HL-60 (cell line): ENCODE measurements at regions not wholly inside any gene's neighbourhood (a gene's known extent, or its start where the extent isn't known, plus 50 kb on each side); places are given as distances from the start of the nearest gene placed in this dataset.

Experiments used
- DNase-seq, 2 experiments: peaks; one replicate each; pipeline ENCODE4 v3.0.0-alpha.2; 2010 to 2020; ENCODE audit warnings: low read depth in 1 of 2, low spot score in 1 of 2
- H3K27ac ChIP-seq: fragments of 250-450 bp; sonication (Bioruptor Pico); replicated peaks from 2 replicates; pipeline ENCODE4 v1.5.1; 2020; ENCODE audit warnings: mild to moderate bottlenecking, moderate library complexity
- H3K27me3 ChIP-seq: fragments of 250-450 bp; sonication (Bioruptor Pico); 2 replicates; pipeline ENCODE4 v1.5.1; 2021; ENCODE audit warnings: mild to moderate bottlenecking, moderate library complexity; ENCODE audit not compliant: insufficient read depth, poor library complexity, severe bottlenecking
- H3K4me3 ChIP-seq: replicated peaks from 2 replicates; pipeline ENCODE4 v1.5.1; 2011; ENCODE audit warnings: mild to moderate bottlenecking, control low read depth, low read length; ENCODE audit not compliant: insufficient read depth
- GABPA ChIP-seq: IDR thresholded peaks from 2 replicates; pipeline ENCODE4 v1.6.1; 2012; ENCODE audit warnings: low read depth
- POLR2AphosphoS5 ChIP-seq: IDR thresholded peaks from 2 replicates; pipeline ENCODE4 v1.6.1; 2012; ENCODE audit warnings: low read depth
- SPI1 ChIP-seq: IDR thresholded peaks from 2 replicates; pipeline ENCODE4 v1.6.1; 2012; ENCODE audit warnings: low read depth, mild to moderate bottlenecking, borderline replicate concordance
- TF ChIP-seq, protein P1 (sequence below): IDR thresholded peaks from 2 replicates; pipeline ENCODE4 v1.6.1; 2012; ENCODE audit warnings: low read depth; ENCODE audit not compliant: insufficient replicate concordance
- TF ChIP-seq, protein P2 (sequence below): IDR thresholded peaks from one replicate; pipeline ENCODE4 v1.5.1; 2011; ENCODE audit warnings: low read length, control low read depth, inconsistent platforms; ENCODE audit not compliant: insufficient read depth

- DNase-seq: no peak
- H3K27me3 ChIP-seq: no peaks in the 10 kb centered on the region
- TF ChIP-seq, protein P1, sequence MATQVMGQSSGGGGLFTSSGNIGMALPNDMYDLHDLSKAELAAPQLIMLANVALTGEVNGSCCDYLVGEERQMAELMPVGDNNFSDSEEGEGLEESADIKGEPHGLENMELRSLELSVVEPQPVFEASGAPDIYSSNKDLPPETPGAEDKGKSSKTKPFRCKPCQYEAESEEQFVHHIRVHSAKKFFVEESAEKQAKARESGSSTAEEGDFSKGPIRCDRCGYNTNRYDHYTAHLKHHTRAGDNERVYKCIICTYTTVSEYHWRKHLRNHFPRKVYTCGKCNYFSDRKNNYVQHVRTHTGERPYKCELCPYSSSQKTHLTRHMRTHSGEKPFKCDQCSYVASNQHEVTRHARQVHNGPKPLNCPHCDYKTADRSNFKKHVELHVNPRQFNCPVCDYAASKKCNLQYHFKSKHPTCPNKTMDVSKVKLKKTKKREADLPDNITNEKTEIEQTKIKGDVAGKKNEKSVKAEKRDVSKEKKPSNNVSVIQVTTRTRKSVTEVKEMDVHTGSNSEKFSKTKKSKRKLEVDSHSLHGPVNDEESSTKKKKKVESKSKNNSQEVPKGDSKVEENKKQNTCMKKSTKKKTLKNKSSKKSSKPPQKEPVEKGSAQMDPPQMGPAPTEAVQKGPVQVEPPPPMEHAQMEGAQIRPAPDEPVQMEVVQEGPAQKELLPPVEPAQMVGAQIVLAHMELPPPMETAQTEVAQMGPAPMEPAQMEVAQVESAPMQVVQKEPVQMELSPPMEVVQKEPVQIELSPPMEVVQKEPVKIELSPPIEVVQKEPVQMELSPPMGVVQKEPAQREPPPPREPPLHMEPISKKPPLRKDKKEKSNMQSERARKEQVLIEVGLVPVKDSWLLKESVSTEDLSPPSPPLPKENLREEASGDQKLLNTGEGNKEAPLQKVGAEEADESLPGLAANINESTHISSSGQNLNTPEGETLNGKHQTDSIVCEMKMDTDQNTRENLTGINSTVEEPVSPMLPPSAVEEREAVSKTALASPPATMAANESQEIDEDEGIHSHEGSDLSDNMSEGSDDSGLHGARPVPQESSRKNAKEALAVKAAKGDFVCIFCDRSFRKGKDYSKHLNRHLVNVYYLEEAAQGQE: no peak
- TF ChIP-seq POLR2AphosphoS5: no peak
- TF ChIP-seq, protein P2, sequence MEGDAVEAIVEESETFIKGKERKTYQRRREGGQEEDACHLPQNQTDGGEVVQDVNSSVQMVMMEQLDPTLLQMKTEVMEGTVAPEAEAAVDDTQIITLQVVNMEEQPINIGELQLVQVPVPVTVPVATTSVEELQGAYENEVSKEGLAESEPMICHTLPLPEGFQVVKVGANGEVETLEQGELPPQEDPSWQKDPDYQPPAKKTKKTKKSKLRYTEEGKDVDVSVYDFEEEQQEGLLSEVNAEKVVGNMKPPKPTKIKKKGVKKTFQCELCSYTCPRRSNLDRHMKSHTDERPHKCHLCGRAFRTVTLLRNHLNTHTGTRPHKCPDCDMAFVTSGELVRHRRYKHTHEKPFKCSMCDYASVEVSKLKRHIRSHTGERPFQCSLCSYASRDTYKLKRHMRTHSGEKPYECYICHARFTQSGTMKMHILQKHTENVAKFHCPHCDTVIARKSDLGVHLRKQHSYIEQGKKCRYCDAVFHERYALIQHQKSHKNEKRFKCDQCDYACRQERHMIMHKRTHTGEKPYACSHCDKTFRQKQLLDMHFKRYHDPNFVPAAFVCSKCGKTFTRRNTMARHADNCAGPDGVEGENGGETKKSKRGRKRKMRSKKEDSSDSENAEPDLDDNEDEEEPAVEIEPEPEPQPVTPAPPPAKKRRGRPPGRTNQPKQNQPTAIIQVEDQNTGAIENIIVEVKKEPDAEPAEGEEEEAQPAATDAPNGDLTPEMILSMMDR: no peak
- no peak for TF ChIP-seq GABPA
- no peak for TF ChIP-seq SPI1
- H3K27ac ChIP-seq: no peak overlapping the region
- no peak overlapping the region for H3K4me3 ChIP-seq
These were observed 117.4 kb upstream of the HDGFL1 start for GRCh38 chr6:22451962-22452361.

GRCh38 chr6:22455378-22455777, 114.0 kb upstream of the HDGFL1 start:
- no peak overlapping the region for H3K4me3 ChIP-seq
- no peaks in the 10 kb centered on the region for H3K27me3 ChIP-seq
- DNase-seq: no peak
- TF ChIP-seq SPI1 (no peak), GABPA (no peak), POLR2AphosphoS5 (no peak)
- TF ChIP-seq, protein P2: no peak
- TF ChIP-seq, protein P1: no peak
- no peak overlapping the region for H3K27ac ChIP-seq

- TF ChIP-seq GABPA: no peak
- TF ChIP-seq, protein P2: no peak
- TF ChIP-seq POLR2AphosphoS5: no peak
- TF ChIP-seq SPI1: no peak
- TF ChIP-seq, protein P1: no peak
- no peak overlapping the region for H3K27ac ChIP-seq
- H3K4me3 ChIP-seq: no peak overlapping the region
- DNase-seq: no peak
- no peaks in the 10 kb centered on the region for H3K27me3 ChIP-seq
These were observed 111.4 kb upstream of the HDGFL1 start for GRCh38 chr6:22457996-22458395.
